IMR-90 (cell line): ENCODE measurements at regions not wholly inside any gene's neighbourhood (a gene's known extent, or its start where the extent isn't known, plus 50 kb on each side); places are given as distances from the start of the nearest gene placed in this dataset.

Experiments
- BHLHE40 ChIP-seq: fragments of 150-350 bp; IDR thresholded peaks from 2 replicates; pipeline ENCODE4 v1.6.1; 2016; ENCODE audit warnings: mild to moderate bottlenecking, low read depth, low read length
- CEBPB ChIP-seq: IDR thresholded peaks from 2 replicates; pipeline ENCODE4 v1.6.1; 2012; ENCODE audit warnings: low read depth, low read length, improper control_type of control experiment
- FOS ChIP-seq: fragments of 150-350 bp; IDR thresholded peaks from 2 replicates; pipeline ENCODE4 v1.6.1; 2016; ENCODE audit warnings: low read depth, low read length
- MAFK ChIP-seq: IDR thresholded peaks from 2 replicates; pipeline ENCODE4 v1.6.1; 2012; ENCODE audit warnings: low read depth, low read length, improper control_type of control experiment
- MAZ ChIP-seq: IDR thresholded peaks from 2 replicates; pipeline ENCODE4 v1.6.1; 2012; ENCODE audit warnings: low read depth, mild to moderate bottlenecking, low read length, improper control_type of control experiment, moderate library complexity, borderline replicate concordance
- MXI1 ChIP-seq: IDR thresholded peaks from 2 replicates; pipeline ENCODE4 v1.6.1; 2012; ENCODE audit warnings: low read depth, mild to moderate bottlenecking, low read length, moderate library complexity, borderline replicate concordance
- NFE2L2 ChIP-seq: fragments of 150-350 bp; IDR thresholded peaks from 2 replicates; pipeline ENCODE4 v1.6.1; 2016; ENCODE audit warnings: low read depth, mild to moderate bottlenecking, low read length
- POLR2A ChIP-seq: IDR thresholded peaks from 2 replicates; pipeline ENCODE4 v1.6.1; 2012; ENCODE audit warnings: mild to moderate bottlenecking, low read depth, low read length
- RAD21 ChIP-seq: IDR thresholded peaks from 2 replicates; pipeline ENCODE4 v1.6.1; 2012; ENCODE audit warnings: low read length, improper control_type of control experiment
- RCOR1 ChIP-seq: IDR thresholded peaks from 2 replicates; pipeline ENCODE4 v1.6.1; 2012; ENCODE audit warnings: mild to moderate bottlenecking, low read length, improper control_type of control experiment; ENCODE audit not compliant: insufficient replicate concordance
- RFX5 ChIP-seq: IDR thresholded peaks from 2 replicates; pipeline ENCODE4 v1.8.0; 2012; ENCODE audit warnings: low read depth, mild to moderate bottlenecking, low read length, moderate library complexity
- SMC3 ChIP-seq: fragments of 150-350 bp; IDR thresholded peaks from 2 replicates; pipeline ENCODE4 v1.6.1; 2016; ENCODE audit warnings: low read depth, mild to moderate bottlenecking, antibody characterized with exemption, low read length, moderate library complexity
- TF ChIP-seq, protein P1 (sequence below): conservative IDR thresholded peaks from 2 replicates; pipeline ENCODE4 v1.5.1; 2012; ENCODE audit warnings: mild to moderate bottlenecking, low read depth, low read length, improper control_type of control experiment
- TF ChIP-seq, protein P2 (sequence below): fragments of 150-350 bp; IDR thresholded peaks from 2 replicates; pipeline ENCODE4 v1.6.1; 2017; ENCODE audit warnings: mild to moderate bottlenecking, antibody characterized with exemption, low read length, low read depth

DNA sequence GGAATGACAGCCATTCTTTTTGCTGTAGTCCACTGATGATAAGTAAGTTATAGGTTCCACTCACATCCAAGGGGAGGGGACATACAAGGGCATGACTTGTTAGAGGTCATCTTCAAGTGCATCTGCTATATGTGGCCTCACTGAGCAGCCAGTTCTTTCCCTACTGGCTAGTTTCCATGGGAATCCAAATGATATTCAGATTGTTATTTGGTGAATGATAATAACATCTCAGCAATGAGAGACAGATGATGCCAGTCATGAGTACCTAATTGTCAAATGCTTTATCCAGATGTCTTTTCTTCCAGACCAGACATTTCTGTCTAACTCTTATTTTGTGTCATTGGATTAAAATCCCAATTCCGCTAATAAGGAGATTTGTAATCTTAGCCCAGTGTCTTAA lies 460.4 kb upstream of the BOD1L1 start:
- TF ChIP-seq, protein P1, sequence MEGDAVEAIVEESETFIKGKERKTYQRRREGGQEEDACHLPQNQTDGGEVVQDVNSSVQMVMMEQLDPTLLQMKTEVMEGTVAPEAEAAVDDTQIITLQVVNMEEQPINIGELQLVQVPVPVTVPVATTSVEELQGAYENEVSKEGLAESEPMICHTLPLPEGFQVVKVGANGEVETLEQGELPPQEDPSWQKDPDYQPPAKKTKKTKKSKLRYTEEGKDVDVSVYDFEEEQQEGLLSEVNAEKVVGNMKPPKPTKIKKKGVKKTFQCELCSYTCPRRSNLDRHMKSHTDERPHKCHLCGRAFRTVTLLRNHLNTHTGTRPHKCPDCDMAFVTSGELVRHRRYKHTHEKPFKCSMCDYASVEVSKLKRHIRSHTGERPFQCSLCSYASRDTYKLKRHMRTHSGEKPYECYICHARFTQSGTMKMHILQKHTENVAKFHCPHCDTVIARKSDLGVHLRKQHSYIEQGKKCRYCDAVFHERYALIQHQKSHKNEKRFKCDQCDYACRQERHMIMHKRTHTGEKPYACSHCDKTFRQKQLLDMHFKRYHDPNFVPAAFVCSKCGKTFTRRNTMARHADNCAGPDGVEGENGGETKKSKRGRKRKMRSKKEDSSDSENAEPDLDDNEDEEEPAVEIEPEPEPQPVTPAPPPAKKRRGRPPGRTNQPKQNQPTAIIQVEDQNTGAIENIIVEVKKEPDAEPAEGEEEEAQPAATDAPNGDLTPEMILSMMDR: no peak
- TF ChIP-seq SMC3: no peak
- no peak for TF ChIP-seq POLR2A
- TF ChIP-seq RFX5: no peak
- no peak for TF ChIP-seq FOS
- TF ChIP-seq MAFK: no peak
- no peak for TF ChIP-seq RCOR1
- no peak for TF ChIP-seq MAZ
- no peak for TF ChIP-seq NFE2L2
- TF ChIP-seq, protein P2, sequence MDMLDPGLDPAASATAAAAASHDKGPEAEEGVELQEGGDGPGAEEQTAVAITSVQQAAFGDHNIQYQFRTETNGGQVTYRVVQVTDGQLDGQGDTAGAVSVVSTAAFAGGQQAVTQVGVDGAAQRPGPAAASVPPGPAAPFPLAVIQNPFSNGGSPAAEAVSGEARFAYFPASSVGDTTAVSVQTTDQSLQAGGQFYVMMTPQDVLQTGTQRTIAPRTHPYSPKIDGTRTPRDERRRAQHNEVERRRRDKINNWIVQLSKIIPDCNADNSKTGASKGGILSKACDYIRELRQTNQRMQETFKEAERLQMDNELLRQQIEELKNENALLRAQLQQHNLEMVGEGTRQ: no peak
- TF ChIP-seq CEBPB: no peak
- TF ChIP-seq RAD21: no peak
- TF ChIP-seq BHLHE40: no peak
- TF ChIP-seq MXI1: no peak
